GM21576 (cell line): ENCODE measurements at regions not wholly inside any gene's neighbourhood (a gene's known extent, or its start where the extent isn't known, plus 50 kb on each side); places are given as distances from the start of the nearest gene placed in this dataset.

Experiments
- ATAC-seq: cut with Tn5 transposase; IDR thresholded peaks from one replicate; pipeline ENCODE4 v1.9.1; 2021; ENCODE audit warnings: mild to moderate bottlenecking, moderate library complexity; ENCODE audit not compliant: unreplicated experiment

DNA sequence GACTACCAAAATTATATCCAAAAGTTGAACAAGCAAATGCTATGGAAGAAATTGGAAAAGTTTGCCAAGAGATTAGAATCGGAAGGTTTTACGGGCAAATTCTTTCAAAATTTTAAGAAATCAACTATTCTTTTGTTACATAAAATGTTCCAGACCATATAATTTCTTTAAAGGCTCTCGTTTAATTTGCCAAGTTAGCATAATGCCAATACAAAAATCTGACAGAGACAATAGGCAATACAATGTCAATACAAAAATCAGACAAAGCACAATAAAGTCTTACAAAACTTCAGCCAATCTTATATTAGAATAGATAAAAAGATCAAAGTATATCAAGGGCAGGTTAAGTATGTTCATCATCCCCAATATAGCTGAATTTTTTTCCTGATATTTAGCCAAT lies 224.2 kb downstream of the BCL11A start:
- ATAC-seq = no peak

DNA sequence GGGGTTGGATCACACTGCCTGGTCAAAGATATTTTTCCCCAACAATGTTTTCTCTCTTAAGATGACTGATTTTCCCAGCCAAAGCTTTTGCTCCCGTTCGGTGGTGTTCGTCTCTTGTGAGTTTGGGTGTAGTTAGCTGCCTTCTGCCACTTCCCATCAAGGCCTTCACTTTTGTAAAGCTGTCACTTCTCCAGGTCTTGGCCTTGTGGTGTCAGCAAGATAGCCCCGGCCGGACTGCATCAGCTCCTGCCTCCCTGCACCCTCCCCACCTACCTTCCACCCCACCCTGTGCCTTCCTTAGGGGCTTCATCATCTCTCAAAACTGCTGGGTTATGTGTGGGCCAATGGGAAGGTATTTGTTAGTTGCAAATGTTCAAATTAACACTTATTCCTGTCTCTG lies 228.9 kb downstream of the BCL11A start:
- ATAC-seq = no peak

DNA sequence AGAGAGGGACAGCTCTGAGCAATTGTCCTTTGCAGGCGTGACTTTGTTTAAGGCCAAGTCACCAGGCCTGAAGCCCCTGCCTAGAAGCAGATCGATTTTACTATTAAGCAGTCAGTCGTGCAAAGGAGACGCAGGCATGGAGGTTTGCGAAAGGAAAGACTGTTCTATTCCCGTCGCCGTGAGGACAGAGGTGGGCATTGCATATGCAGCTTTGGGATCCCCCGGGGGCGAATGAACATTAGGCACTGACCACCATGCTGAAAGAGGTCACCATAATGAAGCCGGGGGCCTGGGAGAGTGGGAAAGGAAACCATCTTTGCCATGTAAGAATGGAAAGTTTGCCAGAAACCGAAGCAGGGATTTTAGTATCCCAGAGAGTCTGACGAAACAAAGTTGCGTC lies 231.6 kb downstream of the BCL11A start:
- ATAC-seq = no peak

DNA sequence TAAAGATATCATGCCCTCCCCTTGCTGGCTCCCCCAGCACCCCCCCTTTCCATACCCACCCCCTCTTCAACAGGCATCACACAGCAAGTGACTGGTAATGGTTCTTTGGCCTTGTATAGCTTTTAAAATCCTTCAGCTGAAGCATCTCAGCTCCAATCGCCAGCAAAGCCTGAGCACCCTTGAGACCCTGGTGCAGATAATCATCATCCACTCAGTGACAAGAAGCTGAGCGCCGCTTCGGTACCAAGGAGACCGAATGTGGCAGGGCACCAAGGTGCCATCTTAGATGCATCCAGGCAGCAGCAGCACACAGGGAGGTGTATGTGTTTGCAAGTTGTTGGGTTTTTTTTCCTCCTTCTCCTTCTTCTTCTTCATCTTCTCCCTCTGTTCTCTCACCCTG lies 232.7 kb downstream of the BCL11A start:
- no peak for ATAC-seq

DNA sequence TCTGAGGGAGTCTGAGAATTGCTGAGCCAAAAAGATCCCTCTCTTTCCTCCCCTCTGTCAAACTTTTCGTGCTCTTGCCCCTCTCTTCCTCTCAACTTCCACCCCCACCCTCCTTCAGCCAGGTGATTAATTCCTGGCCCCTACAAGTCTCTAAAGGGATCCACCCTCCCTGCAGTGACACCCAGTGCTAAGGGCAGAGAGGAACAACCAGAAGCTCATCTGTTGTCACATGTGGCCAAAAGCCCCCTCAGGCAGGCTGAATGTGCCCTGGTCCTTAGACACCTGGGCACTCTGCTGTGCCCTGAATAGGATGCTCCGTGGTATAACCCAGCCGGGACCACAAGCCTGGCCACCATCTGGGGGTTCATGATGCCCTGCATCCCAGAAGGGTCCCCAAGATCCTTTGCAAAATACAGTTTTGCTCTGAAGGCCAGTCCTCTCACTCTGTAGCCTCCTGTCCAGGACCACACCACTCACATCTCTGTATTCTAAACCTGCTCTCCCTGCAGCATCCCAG lies 234.4 kb downstream of the BCL11A start:
- no peak for ATAC-seq

DNA sequence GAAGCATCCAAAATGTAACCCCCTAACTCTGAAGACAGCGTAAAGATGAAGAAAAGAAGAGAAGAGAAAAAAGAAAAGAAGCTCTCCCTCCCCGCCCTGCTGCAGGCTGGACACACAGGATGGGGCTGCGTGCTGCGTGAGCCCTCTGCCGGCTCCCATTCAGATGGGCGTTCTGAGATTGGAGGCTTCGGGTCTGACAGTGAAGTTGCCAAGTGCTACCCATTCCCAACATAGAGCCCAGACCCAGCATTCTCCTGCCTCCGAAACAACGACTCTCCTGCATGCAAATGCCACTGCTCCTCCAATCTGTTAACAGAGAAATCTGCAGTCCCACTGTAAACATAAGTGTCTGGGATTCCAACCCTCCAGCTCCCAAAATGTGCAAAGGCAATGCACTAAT lies 234.9 kb downstream of the BCL11A start:
- no peak for ATAC-seq

DNA sequence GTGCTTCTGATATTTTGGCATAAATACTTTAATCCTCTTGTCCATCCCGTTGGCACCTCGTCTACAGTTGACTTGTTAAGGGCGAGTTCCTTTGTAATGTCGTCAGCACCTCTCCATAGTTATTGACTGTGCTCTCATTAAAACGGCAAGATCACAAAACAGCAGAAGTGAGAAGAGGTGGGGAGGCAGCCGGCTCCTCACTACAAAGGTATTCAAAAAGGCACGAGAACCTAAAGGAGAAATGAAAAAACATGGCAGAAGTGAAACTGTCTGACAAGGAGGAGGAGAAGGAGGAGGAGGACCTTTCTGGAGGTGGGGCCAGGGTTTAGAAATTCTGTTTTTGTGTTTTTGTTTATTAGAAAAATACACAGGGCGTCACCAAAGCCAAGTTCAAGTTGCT lies 235.6 kb downstream of the BCL11A start:
- peak; percentile 86 for ATAC-seq

DNA sequence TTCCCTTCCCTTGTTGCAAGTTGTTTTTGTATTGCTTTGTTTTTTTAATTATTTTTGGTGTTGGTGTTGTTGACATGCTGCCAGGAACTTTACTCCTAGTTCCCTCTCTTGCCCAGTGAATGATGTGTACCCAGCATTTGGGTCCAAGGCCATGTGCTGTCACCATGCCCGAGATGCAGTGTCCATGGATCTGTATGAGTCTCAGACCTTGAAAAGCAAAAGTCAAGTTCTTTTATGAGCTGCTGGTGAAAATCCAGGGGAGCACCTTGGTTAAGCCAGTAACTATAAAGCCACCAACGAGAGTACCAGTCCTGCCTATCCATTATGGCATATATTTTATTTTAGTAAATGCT lies 236.4 kb downstream of the BCL11A start:
- no peak for ATAC-seq

DNA sequence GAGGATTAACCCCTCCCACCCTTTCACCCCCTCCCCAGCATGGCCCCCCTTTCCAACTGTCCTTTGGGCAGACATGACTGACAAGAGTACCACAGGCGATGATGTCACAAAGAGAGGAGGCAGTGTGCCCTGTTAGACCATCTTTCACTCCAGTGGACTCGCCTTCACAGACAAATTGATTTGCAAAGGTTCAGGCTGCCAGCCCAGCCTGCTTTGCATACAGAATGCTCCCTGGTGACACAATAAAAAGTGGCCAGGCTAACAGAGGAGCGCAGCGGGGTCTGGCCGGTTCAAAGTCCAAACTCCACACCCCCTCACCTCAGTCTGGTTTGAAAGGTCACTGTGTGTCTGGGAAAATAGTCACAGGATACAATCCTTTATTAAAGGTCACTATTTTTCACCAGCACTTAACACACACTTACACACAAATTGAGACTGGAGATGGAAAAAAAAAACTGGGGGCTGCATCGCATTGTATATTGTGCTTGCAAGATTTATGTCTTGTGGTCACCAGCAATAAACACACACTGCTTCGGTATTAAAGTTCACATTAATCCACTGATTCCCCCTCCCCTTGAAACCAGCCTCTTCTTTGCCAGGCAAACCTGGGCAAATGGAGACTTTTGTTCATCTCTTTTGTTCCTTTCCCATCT lies 236.9 kb downstream of the BCL11A start:
- no peak for ATAC-seq

DNA sequence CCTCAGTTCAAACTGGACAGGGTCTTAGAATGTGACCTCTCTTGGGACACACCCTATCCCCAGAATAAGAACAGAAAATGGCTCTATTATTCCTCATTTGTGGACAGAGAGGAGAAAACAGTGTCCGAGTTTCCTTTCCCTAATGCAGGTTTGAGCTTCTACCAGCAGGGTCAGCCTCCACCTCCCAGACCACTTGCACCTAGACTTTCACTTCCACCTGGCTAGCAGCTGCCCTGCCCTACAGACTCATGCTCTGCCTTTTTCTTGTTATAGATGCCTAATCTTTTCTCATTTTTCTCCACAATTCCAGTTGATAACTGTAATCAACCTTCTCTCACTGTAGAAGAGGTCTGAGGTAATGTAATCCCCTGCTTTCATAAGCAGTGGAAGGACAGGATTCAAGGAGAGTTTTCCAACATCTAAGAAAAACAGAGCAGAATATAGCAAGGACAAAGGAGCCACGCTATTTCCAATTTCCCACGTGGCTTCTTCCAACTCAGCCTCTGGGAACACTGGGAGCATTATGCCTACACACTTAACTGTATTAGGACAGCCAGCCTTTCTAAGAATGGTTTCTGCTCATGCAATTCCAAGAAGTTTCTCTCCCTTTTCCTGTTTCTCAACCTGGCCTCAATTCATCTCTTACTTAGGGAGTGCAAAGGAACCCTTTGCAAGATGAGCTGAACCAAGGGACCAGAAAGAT lies 239.8 kb downstream of the BCL11A start:
- no peak for ATAC-seq

DNA sequence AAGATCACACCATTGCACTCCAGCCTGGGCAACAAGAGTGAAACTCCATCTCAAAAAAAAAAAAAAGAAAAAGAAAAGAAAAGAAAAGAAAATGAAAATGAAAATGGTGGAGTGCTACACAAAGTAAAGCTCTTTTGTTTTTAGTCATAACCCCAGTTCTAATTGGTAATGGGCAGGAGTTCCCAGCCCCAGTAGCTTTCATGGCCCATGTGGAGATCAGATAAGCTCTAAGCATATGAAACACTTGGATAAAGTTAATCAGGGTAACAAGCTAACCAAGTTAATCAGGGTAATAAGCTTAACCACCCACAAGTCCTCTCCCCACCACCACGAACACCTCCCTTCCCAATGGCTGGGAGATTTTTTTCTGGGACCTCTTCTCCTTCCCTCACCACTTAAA lies 240.8 kb downstream of the BCL11A start:
- ATAC-seq = peak; percentile 73

DNA sequence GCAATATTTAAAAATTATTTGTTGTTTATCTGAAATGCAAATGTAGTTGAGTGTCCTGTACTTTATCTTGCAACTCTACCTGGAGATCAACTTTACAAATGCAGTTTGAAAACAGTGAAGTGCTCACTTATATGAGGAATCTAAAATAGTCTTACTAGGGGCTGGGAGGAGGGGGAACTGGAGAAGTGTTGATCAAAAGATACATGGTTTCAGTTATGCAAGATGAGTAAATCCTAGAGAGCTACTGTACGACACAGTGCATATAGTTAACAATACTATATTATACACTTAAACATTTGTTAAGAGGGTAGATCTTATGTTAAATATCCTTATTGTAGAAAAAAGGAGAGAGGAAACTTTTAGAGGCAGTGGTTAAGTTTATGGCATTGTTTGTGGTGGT lies 241.9 kb downstream of the BCL11A start:
- ATAC-seq = peak; percentile 61

DNA sequence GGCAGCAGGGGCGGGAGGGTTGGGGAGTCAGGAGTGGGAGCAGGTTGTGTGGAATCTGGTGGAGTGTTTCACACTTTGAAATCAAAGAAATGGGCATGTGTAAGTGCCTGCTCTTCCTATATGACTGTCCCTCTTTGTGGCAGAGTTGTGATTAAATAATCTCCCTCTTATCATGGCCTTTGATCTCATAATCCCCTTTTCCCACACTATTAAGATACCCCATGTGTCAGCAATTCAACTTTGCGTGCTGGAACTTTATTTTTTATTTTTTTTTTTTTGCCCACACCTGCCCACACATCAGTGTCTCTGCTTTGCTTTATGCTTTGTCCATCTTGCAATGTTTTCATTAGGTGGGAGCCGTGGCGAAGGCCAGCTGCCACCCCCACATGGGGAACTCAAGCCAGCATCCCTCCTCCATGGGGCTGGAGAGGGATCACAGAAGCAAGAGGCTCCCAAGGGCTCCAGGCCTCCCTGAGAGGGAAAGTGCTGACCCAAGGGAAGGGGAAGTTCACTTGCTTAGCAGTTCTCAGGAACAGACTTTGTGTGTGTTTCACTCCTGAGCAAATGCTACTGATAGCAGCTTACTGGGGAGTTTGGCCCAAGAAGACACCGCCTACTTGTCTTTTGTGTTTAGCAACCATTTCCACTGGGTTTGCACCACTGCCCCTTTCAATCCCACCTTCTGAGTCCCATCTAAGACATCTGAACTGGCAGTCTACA lies 243.4 kb downstream of the BCL11A start:
- no peak for ATAC-seq

DNA sequence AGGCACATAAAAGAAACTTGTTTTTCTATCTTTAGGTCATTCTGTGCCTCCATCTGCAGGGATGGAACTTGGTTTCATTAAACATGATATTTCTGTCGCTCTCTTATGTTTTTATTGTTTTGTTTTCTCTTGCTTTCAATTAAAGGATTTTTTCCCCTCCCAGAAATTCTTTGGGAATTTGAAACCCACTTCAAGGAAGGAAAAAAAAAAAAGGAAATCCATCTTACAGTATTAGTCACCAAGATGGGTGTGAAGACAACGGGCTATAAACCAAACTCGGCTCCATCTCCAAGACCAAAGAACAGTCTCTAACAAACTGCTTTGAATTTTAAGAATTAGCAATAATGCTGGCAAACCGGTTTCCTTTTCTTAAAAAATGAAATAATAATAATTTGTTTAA lies 244.1 kb downstream of the BCL11A start:
- no peak for ATAC-seq

DNA sequence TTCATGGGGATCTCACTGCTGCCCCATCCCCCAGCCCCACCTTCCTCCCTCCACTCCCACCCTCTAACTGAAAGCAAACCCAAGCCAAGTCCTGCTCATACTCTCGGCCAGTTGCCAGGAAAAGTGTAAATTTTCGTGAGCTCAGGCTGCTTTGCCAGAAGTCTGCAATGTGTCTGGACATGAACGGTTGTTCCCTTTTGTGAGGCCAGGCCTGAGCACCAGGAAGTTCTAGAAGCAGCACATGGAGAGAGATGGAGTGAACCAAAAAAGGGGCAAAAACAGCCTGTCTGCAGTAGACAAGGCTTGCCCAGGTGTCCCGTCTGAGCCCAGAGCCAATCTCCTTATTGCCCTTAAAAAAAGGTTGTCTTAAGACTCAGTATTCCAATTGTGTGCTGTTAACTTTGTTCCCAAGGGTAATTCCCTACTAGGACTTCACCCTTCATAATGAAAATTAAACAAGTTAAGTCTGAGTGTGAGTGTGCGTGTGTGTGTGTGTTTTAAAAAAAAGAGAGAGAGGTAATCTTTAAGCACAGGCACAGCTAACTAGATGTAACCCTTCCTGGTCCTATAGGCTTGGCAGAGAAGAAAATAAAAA lies 247.1 kb downstream of the BCL11A start:
- no peak for ATAC-seq

DNA sequence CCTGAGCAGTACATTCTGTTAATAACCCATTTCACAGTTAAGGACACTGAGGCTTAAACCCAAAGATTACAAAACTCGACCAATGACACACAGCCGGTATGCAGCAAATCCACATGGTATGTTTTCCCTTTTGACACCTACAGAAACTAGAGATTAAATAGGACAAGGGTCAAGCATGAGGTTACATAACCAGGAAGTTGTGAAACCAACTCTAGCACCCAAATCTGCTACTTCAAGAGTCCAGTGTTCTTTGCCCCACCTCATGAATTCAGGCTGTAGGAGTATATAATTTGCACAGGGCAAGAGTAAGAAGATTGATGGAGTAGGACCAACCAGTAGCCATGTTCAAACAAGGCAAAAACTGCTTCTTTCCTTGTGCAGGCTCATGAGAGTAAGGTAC lies 249.8 kb downstream of the BCL11A start:
- ATAC-seq = no peak

DNA sequence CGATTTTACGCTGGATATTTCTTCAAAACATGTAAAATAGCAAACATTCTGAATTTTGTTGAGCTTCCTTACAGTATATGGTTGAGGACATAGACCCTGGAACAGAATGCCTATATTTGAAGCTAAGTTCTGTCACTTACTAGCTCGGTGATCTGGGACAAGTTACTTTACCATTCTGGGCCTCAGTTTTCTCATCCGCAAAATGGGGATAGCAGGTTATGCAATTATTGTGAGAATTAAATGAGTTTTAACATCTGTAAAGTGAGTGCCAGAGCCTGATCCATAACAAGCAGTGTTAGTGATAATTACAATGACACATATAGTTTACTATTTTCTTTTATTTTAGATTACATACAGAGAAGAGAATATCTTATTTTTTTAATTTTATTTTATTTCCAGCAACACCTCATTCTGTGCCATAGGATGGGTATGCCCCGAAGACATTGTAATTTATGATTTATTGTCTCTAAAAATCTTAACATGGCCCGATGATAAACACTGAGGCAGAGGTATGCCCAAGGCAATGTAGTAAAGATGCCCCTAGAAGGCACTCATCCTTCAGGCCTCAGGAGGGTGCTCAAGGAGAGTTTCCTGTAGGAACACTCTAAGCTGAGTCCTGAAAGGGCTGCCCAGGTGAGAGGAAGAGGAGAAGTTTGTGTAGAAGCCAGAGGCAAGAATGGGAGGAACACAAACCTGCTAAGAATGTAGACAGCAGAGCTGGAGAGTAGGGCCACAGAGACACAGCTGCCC lies 250.9 kb downstream of the BCL11A start:
- ATAC-seq = no peak

DNA sequence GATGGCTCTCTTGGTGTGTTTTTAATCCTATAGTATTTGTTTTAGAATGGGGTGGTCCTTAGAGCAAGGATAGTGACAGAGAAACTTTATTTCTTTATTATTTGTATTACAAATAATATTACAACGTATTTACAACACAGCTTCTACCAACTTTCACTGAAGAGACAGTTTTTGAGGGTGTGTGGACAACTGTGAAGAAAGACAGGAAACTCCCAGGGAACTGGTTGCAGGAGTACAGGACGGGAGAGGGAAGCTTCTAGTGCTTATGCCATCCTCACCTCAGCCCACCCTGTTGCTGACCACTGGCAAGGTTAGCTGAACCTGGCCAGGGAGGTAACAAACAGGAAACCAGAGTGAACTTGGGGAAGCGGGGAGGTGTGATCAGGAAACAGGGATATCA lies 251.7 kb downstream of the BCL11A start:
- ATAC-seq = no peak

DNA sequence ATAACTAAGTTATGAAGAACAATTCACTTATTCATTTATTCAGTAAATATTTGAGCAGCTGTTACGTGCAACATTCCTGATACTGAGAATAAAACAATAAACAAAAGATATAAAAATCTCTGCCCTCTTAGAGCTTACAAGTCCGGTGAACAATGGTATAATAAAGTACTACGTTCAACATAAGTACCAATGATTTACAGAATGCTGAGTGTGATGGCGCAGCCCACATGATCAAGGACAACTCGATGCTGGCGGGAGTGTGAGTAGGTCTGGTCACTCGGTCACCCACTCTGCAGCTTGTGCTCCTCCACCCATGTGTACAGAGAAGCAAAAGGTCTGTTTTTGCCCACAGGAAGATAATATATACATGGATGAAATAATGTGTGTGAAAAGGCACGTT lies 254.3 kb downstream of the BCL11A start:
- ATAC-seq = no peak

DNA sequence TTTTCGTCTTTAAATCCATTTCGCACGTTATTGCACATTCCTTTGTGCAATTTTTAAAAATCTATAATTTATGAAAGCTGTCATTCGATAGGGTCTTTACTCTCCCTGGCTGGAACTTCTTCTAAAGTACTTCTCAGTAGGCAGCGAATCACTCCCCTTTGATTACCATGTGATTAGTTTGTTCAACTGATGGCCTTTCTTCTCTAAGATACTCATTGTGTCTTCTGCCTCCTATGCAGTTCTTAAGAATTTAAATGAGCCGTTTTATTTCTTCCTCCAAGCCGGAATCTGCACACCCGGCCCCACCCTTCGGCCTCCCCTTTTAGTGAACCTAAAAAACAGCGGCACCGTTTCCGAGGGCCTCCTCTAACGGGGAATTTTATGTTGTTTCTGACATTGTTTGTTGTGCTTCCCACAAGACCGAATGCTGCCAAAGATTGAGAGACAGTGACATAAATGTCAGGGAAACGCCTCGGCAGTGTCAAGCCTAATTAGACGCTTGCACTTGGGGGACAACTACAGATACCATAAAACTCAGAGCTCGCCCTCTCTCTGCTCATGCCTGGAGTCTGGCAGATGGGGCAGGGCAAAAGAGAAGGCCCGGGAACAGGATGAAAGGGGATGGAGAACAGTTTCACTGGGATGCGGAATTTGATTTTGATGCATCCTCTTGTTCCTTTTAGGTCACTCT lies 255.3 kb downstream of the BCL11A start:
- no peak for ATAC-seq
